ENCODE measurements at regions not wholly inside any gene's neighbourhood (a gene's known extent, or its start where the extent isn't known, plus 50 kb on each side); places are given as distances from the start of the nearest gene placed in this dataset.

DNA sequence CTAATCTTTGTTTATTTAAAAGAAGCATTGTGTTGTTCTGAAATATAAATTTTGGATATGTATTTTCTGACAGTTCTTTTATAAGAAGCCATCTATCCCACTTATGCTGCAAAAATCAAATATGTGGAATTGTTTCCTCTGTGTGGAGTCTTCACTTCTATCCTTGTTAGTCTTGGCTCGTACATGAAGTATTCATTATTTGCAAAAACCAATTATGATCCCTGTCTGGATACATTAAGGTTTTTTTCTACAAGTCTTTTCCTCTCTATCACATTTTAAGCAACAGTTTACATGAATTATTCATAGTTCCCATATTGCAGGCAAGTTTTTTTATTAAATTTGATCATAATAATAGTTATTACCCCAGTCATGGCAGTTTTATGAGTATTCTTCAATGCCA lies 490.8 kb upstream of the GJE1 start:
- TF ChIP-seq, protein P1, sequence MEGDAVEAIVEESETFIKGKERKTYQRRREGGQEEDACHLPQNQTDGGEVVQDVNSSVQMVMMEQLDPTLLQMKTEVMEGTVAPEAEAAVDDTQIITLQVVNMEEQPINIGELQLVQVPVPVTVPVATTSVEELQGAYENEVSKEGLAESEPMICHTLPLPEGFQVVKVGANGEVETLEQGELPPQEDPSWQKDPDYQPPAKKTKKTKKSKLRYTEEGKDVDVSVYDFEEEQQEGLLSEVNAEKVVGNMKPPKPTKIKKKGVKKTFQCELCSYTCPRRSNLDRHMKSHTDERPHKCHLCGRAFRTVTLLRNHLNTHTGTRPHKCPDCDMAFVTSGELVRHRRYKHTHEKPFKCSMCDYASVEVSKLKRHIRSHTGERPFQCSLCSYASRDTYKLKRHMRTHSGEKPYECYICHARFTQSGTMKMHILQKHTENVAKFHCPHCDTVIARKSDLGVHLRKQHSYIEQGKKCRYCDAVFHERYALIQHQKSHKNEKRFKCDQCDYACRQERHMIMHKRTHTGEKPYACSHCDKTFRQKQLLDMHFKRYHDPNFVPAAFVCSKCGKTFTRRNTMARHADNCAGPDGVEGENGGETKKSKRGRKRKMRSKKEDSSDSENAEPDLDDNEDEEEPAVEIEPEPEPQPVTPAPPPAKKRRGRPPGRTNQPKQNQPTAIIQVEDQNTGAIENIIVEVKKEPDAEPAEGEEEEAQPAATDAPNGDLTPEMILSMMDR (IDR thresholded peaks at IDR 0.05) = no peak
- ChIA-PET CTCF (no interaction called here), POLR2A (no interaction called here)
- no peak for ATAC-seq (ENCODE audit: low read depth)
- DNase-seq = no peak
- no peaks in the 10 kb centered on the region for H3K9me3 Mint-ChIP-seq
- no peaks in the 10 kb centered on the region for H3K27me3 Mint-ChIP-seq
- H3K27ac Mint-ChIP-seq = no peak overlapping the region
- no peaks in the 10 kb centered on the region for H3K36me3 Mint-ChIP-seq (ENCODE audit: low read depth)
- intact Hi-C loops (cut with micrococcal nuclease) = no loop called here
- H3K4me1 Mint-ChIP-seq = no peaks in the 10 kb centered on the region
- H3K4me3 Mint-ChIP-seq = no peak overlapping the region

DNA sequence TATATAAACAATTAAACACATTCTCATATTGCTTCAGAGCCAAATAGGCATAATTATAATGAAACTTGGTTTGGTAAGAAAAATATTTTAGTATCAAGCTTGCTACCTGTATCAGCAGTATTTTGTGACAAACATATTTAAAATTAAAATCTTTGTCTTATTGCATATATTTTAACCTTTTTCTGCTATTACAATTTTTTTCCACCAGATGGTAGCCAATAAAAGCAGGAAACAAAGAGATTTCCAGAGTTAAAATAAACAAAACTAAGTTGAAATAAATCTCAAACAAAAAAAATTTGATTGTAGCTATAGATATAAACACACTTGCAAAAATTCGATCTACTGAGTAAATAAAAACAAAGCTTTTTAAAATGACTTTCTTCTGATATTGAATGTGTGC lies 491.3 kb upstream of the GJE1 start:
- CTCF ChIA-PET = no interaction called here
- H3K36me3 Mint-ChIP-seq (ENCODE audit: low read depth) = no peaks in the 10 kb centered on the region

DNA sequence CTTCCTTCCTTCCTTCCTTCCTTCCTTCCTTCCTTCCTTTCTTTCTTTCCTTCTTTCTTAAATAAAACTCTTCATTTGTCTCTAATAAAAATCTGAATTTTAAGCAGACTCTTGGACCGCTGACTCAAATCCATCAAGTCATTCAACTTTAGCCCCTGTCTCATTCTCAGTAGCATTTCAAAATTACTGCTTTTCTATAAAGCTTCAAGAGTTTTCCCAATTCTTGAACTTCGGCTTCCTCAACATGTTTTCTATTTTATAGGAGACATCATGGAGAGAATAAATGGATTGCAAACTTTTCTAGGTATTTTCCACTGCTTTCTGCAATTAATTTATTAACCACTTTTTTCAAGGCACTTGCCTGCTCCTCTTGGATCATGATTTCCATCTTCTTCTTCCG lies 497.1 kb upstream of the GJE1 start:
- ATAC-seq (ENCODE audit: low read depth) = no peak
- CTCF ChIA-PET = no interaction called here
- POLR2A ChIA-PET = no interaction called here
- intact Hi-C loops (cut with micrococcal nuclease) = no loop called here
- TF ChIP-seq, protein P1 (IDR thresholded peaks at IDR 0.05) = no peak
- Mint-ChIP-seq H3K27ac (no peak overlapping the region), H3K4me3 (no peak overlapping the region), H3K27me3 (no peaks in the 10 kb centered on the region), H3K4me1 (no peaks in the 10 kb centered on the region), H3K36me3 (ENCODE audit: low read depth) (no peaks in the 10 kb centered on the region), H3K9me3 (no peaks in the 10 kb centered on the region)
- DNase-seq = no peak

More for the DNA sequence above, 491.3 kb upstream of the GJE1 start:
- Mint-ChIP-seq H3K4me3 (no peak overlapping the region), H3K9me3 (no peaks in the 10 kb centered on the region), H3K27ac (no peak overlapping the region), H3K4me1 (no peaks in the 10 kb centered on the region), H3K27me3 (no peaks in the 10 kb centered on the region)
- TF ChIP-seq, protein P1 (IDR thresholded peaks at IDR 0.05) = no peak
- no peak for DNase-seq
- POLR2A ChIA-PET = no interaction called here
- intact Hi-C loops (cut with micrococcal nuclease) = no loop called here
- ATAC-seq (ENCODE audit: low read depth) = no peak

DNA sequence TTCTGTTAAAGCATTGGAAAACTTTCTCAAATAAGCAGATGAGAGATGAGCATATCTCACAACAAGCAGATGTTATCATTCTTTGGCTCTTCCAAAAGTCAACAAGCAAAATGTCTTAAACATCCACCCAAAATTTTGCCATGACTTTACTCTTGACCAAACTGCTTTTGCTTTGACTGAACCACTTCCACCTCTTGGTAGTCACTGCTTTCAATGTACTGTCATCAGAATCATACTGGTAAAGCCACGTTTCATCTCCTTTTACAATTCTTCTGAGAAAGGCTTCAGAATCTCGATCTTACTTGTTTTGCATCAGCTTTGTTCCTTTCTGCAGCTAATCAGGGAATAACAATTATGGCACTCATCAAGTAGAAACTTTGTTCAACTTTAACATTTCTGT lies 498.5 kb upstream of the GJE1 start:
- TF ChIP-seq, protein P1 (IDR thresholded peaks at IDR 0.05) = no peak
- Mint-ChIP-seq H3K27me3 (no peaks in the 10 kb centered on the region), H3K9me3 (no peaks in the 10 kb centered on the region), H3K36me3 (ENCODE audit: low read depth) (no peaks in the 10 kb centered on the region), H3K4me1 (no peaks in the 10 kb centered on the region), H3K27ac (no peak overlapping the region), H3K4me3 (no peak overlapping the region)
- ChIA-PET CTCF (no interaction called here), POLR2A (no interaction called here)
- ATAC-seq (ENCODE audit: low read depth) (no peak), DNase-seq (no peak)
- intact Hi-C loops (cut with micrococcal nuclease) = no loop called here

DNA sequence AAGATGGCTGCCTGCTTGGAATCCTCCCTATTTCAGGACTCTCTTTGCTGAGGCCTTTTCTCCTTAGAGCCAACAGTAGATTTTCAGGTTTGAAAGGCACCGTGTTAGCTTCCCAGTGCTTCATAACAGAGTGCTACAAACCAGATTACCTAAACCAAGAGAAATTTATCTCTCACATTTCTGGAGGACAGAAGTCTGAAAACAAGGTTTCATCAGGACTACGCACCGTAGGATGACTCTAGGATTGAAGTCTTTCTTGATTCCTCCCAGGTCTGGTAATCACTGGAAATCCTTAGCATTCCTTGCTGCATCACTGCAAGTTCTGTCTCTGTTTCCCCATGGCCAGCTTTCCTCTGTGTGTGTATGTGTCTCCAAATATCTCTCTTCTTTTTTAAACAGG lies 508.4 kb upstream of the GJE1 start:
- DNase-seq (no peak), ATAC-seq (ENCODE audit: low read depth) (no peak)
- peaks cover 4% of the 10 kb centered on the region for H3K9me3 Mint-ChIP-seq
- H3K27me3 Mint-ChIP-seq = no peaks in the 10 kb centered on the region
- no peaks in the 10 kb centered on the region for H3K36me3 Mint-ChIP-seq (ENCODE audit: low read depth)
- intact Hi-C loops (cut with micrococcal nuclease) = no loop called here
- TF ChIP-seq, protein P1 (IDR thresholded peaks at IDR 0.05) = no peak
- no peaks in the 10 kb centered on the region for H3K4me1 Mint-ChIP-seq
- ChIA-PET POLR2A (no interaction called here), CTCF (no interaction called here)
- no peak overlapping the region for H3K27ac Mint-ChIP-seq
- H3K4me3 Mint-ChIP-seq = no peak overlapping the region
